ENCODE measurements at regions not wholly inside any gene's neighbourhood (a gene's known extent, or its start where the extent isn't known, plus 50 kb on each side); places are given as distances from the start of the nearest gene placed in this dataset.
A peak's percentile ranks its signal among the peaks of the same experiment; 100 is the strongest.

- Histone ChIP-seq H2AFZ (ENCODE audit: low read depth, low read length) (no peak overlapping the region), H4K20me1 (ENCODE audit: insufficient read depth) (no peaks in the 10 kb centered on the region), H3K27me3 (ENCODE audit: insufficient read depth, low read depth, low read length) (no peaks in the 10 kb centered on the region), H3K9ac (ENCODE audit: low read length) (no peak overlapping the region), H3K36me3 (ENCODE audit: insufficient read depth, low read length) (no peaks in the 10 kb centered on the region), H3F3A (ENCODE audit: insufficient read depth, low read length, poor library complexity, severe bottlenecking) (peaks cover 2% of the 10 kb centered on the region), H3K4me2 (ENCODE audit: low read length) (no peak overlapping the region), H3K27ac (ENCODE audit: low read length) (peak overlapping the region; percentile 27), H3K9me2 (ENCODE audit: insufficient read depth, low read length) (no peaks in the 10 kb centered on the region), H3K9me3 (ENCODE audit: low read length) (no peaks in the 10 kb centered on the region), H3K79me2 (replicated peaks; ENCODE audit: insufficient read depth, low read length) (no peaks in the 10 kb centered on the region), H3K4me3 (ENCODE audit: low read length) (no peak overlapping the region)
- TF ChIP-seq RAD21 (conservative IDR thresholded peaks at IDR 0.05) (no peak), SMC3 (conservative IDR thresholded peaks at IDR 0.05; ENCODE audit: poor library complexity) (no peak), EZH2 (IDR thresholded peaks at IDR 0.05; ENCODE audit: borderline replicate concordance, insufficient read depth, low read length, poor library complexity, severe bottlenecking) (no peak), REST (IDR thresholded peaks at IDR 0.05; ENCODE audit: borderline replicate concordance) (peak; percentile 80), EP300 (conservative IDR thresholded peaks at IDR 0.05; ENCODE audit: poor library complexity, severe bottlenecking) (peak; percentile 99), TAF1 (IDR thresholded peaks at IDR 0.05; ENCODE audit: low read depth) (no peak), POLR2AphosphoS5 (IDR thresholded peaks at IDR 0.05) (peak; percentile 93), MXI1 (conservative IDR thresholded peaks at IDR 0.05; ENCODE audit: poor library complexity, severe bottlenecking) (peak; percentile 40), CTCF (IDR thresholded peaks at IDR 0.05; ENCODE audit: poor library complexity, severe bottlenecking) (no peak)
Observed at GRCh38 chr7:86012971-86013370, 630.7 kb upstream of the GRM3 start.

- H2AFZ ChIP-seq (ENCODE audit: low read depth, low read length) = no peak overlapping the region
Observed at GRCh38 chr7:86008898-86009297, 634.8 kb upstream of the GRM3 start.

More at GRCh38 chr7:86008898-86009297, 634.8 kb upstream of the GRM3 start:
- Histone ChIP-seq H3K27ac (ENCODE audit: low read length) (peak overlapping the region; percentile 49), H3K9ac (ENCODE audit: low read length) (no peak overlapping the region), H3K9me2 (ENCODE audit: insufficient read depth, low read length) (no peaks in the 10 kb centered on the region), H3K4me3 (ENCODE audit: low read length) (no peak overlapping the region), H3K79me2 (replicated peaks; ENCODE audit: insufficient read depth, low read length) (no peaks in the 10 kb centered on the region), H3K9me3 (ENCODE audit: low read length) (no peaks in the 10 kb centered on the region), H3K4me2 (ENCODE audit: low read length) (no peak overlapping the region), H3K36me3 (ENCODE audit: insufficient read depth, low read length) (no peaks in the 10 kb centered on the region), H3K27me3 (ENCODE audit: insufficient read depth, low read depth, low read length) (no peaks in the 10 kb centered on the region), H3F3A (ENCODE audit: insufficient read depth, low read length, poor library complexity, severe bottlenecking) (peaks cover 6% of the 10 kb centered on the region), H4K20me1 (ENCODE audit: insufficient read depth) (no peaks in the 10 kb centered on the region)
- TF ChIP-seq EZH2 (IDR thresholded peaks at IDR 0.05; ENCODE audit: borderline replicate concordance, insufficient read depth, low read length, poor library complexity, severe bottlenecking) (no peak), POLR2AphosphoS5 (IDR thresholded peaks at IDR 0.05) (peak; percentile 95), RAD21 (conservative IDR thresholded peaks at IDR 0.05) (no peak), CTCF (IDR thresholded peaks at IDR 0.05; ENCODE audit: poor library complexity, severe bottlenecking) (no peak), MXI1 (conservative IDR thresholded peaks at IDR 0.05; ENCODE audit: poor library complexity, severe bottlenecking) (no peak), EP300 (conservative IDR thresholded peaks at IDR 0.05; ENCODE audit: poor library complexity, severe bottlenecking) (peak; percentile 98), REST (IDR thresholded peaks at IDR 0.05; ENCODE audit: borderline replicate concordance) (peak; percentile 52), SMC3 (conservative IDR thresholded peaks at IDR 0.05; ENCODE audit: poor library complexity) (no peak), TAF1 (IDR thresholded peaks at IDR 0.05; ENCODE audit: low read depth) (no peak)
